DMS153 (cell line): ENCODE measurements at regions not wholly inside any gene's neighbourhood (a gene's known extent, or its start where the extent isn't known, plus 50 kb on each side); places are given as distances from the start of the nearest gene placed in this dataset.
A peak's percentile ranks its signal among the peaks of the same experiment; 100 is the strongest.

Source experiments
- DNase-seq: peaks from one replicate; lab custom pipeline; 2025; lab: John Stamatoyannopoulos, UW

- DNase-seq: no peak
Observed at GRCh38 chr7:96638669-96639068, 71.0 kb downstream of the SEM1 start.

- DNase-seq: no peak
Observed at GRCh38 chr7:96637522-96637921, 72.1 kb downstream of the SEM1 start.

GRCh38 chr7:96636979-96637378 is 72.7 kb downstream of the SEM1 start:
- DNase-seq: no peak

DNA sequence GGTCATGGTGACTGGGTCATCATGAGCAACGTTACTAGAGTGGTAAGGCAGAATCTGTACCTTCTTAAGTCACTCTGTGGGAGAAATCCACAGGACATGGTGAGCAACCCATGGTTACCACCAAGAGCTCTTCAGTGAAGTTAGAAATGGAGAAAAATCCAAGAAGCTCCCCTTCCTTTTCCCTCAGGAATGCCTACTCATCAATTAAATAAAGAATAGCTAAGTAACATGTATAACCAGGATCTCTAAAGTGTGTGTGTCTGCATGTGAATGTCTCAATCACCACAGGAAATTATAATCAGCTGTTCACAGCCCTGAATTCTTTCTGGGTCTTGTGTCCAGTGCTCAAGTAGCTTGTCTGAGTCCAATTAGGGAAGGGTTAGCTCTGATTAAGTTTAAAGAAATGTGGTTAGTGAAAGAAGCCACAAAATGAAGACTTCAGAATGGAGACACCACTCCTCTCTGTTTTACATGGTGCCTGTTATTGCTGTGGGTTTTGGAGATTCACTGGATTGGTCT is 73.2 kb downstream of the SEM1 start:
- no peak for DNase-seq

DNA sequence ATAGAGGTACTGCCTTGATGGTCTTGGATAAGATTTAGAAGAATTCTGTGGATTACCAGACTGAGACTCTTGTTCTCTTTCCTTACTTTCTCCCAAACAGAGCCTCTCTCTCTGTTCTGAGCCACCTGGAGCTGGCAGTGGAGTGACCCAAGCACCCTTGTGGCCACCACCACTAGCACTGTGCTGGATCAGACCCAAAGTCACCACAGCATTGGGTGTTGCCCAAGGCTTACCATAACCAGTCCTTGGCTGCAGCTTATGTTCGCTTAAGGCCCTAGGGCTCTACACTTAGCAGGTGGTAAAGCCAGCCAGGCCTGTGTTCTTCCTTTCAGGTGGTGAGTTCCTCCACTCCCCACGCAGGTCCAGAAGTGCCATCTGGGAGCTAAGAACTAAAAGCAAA is 79.8 kb downstream of the SEM1 start:
- no peak for DNase-seq

DNA sequence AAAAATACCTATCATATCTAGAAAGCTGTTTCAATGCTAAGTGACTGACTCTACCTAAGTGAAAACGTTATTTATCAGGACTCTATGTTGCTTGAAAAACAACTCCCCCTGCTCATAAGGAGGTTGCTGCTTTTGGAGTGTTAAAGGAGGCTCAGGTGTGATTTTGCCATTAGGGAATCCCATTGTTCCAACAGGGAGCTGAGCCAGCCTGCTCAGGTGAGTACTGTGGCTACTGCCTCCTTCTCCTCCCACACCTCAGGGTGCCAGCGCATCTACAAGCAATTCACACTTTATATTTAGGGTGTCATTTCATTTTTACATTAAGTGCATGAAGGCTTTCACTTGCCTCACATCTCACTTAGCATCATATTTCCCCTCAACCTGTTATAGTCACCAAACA is 84.7 kb downstream of the SEM1 start:
- DNase-seq: no peak

GRCh38 chr7:96621932-96622331 is 87.7 kb downstream of the SEM1 start:
- no peak for DNase-seq

GRCh38 chr7:96614154-96614867 is 95.3 kb downstream of the SEM1 start:
- no peak for DNase-seq

GRCh38 chr7:96612034-96612433 is 97.6 kb downstream of the SEM1 start:
- DNase-seq: no peak

- DNase-seq: no peak
Observed at GRCh38 chr7:96605045-96605716, 104.5 kb downstream of the SEM1 start.

DNA sequence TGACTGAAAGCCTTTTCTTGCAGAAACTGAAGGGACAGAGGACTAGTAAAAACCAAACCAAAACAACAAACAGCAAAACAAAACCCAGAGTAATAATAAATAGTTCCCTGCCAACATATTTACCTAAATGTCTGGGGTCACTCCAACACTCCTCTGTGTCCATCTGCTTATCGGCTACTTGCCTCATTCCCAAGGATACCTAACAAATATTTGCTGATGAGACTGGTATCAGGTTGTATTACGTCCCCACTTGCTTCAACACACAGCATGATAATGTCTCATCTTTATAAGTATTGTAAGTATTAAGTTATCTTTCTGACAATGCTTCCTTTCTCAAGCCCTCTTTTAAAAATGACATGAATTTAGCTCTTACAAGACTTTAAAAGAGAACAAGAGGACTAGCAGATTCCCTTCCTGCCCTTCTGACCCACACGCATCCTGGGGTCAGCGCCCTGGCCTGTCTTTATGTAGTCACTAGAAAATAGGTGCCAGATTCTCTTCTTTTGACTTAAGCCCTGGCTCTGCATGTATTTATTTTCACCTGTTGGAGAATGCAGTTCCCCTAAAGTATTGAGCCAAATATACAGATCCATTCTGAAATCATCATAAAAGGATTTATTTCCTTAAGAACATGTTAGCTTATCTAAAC is 110.2 kb downstream of the SEM1 start:
- DNase-seq: no peak

DNA sequence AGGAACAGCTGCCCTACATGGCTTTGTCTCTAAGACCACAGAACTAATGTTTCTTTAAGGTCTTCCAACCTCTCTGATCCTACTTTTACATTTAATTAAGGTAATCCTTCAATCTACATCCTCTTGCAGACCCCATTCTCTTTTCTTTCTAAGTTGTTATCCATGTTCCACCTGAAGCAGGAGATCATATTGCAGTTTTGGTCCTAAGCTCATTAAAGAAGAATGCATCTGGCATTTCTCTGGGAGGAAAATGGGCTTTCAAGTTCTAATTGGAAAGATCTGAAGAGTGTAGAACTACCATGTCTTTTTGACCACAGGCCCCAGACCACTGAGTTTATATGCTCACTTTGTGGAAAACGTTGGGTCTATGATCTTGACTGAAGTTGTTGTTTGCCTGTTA is 111.2 kb downstream of the SEM1 start:
- no peak for DNase-seq

DNA sequence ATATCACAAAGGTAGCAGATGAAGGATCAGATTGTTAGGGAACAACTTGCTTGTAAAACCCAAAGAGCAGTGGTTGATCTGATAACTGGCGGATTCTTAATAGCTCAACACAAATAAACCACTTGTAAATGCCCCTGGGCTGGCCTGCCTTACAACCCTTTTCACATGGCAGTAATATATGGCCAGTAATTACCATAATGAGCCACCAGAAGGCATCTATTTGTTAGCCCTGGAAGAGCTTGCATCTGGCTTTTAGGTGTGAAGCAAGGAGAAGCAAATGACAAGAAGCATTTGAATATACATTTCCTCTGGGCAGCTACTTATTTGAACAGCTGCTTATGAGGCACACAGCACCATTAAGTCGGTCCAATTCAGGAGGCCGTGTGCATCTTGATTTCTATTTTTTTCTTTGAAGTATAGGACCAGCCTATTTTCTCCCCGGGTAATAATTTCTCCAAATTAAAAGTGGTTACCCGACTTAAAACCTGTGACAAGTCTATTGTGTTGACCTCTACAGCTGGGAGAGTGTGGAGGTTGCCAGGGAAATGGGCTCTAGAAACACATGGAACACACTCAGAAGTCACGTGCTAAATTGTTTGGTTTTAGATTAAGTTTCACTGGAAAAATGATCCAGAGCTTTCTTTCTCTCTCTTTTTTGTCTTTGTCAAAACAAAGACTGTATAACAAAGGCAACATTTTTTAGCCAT is 113.4 kb downstream of the SEM1 start:
- peak; percentile 99 for DNase-seq

DNA sequence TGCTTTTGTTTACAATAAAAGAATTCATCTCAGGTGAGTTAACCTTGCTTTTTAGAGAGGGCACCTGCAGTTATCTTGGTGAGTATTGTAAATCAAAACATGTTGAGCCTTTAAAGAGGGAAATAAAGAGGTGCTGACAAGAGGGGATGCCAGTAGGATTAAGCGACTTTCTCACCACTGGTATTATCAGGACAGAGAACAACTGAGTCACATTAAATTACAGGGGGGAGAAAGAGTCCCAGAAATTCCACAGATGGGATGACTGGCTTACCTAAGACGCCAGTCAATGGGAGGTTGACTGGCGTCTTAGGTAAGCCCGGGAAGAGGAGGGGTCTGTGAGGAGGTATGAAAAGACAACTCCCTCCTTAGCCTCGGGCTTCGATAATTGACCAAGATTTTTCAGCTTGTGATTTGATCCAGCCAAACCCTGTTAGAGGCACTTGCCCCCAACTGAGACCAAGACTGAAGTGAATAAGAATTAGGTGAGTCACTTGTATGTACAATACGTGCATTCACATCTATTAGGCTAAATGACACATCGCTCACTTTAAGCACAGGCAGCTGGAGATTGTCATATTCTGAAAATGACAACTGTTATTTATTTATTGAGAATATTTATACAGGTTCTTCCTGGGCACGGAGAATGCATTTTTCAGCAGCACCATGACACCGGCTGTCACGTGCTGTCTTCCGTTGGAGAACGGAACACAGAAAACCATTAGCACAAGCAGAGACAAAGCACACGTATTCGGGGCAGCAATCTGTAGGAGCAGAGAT is 117.6 kb downstream of the SEM1 start:
- DNase-seq: no peak

GRCh38 chr7:96591159-96591899 is 118.3 kb downstream of the SEM1 start:
- no peak for DNase-seq

DNA sequence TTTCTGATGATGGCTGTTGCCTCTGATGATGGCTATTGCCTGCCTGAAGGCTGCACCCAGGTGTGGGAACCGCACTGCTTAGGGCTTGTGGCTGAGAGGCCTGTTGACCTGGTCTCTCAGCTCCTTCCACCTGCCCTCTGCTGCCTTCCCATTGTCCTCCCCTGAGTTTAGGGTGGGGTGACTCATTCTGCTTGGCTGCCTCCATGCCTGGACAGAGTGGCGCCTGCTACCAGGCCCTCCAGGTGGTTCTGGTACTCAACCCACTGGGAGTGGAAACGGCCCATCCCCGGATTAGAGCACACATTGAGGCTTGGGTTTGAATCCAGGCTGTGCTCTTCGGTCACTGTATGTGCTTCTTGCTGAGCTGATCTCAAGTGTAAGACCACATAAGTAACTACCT is 120.6 kb downstream of the SEM1 start:
- DNase-seq: no peak

DNA sequence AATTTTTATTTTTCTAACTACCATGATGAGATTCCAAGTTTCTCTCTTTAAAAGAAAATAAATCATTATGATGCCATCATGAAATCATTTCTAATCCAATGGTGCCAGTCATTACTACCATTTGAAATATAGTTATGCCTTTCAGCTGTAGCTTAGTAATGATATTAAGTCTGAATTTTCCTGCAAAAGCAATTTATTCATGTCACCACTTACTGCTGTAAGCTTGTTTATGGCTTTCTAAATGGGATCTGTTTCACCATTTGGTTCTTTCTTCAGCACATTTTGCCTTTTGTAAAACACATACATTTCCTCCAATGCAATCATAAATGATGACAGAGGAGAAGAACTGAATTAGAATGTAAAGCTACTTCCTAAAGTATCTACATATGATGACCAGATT is 130.5 kb downstream of the SEM1 start:
- DNase-seq: no peak

DNA sequence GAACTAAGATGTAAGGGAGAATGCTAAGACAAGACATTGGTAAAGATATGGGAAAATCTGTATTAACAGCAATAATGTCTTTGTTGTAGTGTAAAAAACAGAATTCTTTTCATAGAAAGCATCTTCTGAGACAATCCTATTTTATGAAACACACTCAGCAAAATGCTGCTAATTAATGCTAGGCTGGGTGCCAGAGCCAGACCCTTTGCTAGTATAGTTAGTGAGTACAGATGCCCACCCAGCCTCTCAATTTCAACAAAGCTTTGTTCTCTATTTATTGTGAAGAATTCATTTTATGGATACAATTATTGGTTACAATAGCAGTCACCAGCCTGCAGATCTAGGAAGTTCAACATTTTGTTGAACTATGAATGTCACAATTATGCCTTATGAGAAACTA is 131.0 kb downstream of the SEM1 start:
- no peak for DNase-seq

- no peak for DNase-seq
Observed at GRCh38 chr7:96563409-96563808, 146.2 kb downstream of the SEM1 start.

- no peak for DNase-seq
Observed at GRCh38 chr7:96562966-96563365, 146.7 kb downstream of the SEM1 start.

DNA sequence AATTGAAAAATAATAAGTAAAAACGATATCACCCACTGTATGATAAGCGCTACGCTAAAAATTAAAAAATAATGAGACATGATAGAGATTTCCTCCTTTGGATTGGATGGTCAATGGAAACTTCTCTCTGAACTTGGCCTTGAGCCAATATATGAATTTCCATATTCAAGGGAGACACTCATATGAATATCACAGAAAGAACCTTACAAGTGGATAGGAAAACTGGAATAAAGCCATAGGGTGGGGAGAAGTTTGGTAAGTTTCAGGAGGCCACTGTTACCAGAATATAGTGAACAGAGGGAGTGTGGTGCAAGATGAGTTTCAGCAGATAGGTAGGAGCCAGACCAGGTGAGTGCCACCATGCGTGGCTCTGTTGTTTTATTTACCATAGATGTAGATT is 147.2 kb downstream of the SEM1 start:
- DNase-seq: no peak
